HepG2 (cell line): ENCODE measurements at regions not wholly inside any gene's neighbourhood (a gene's known extent, or its start where the extent isn't known, plus 50 kb on each side); places are given as distances from the start of the nearest gene placed in this dataset.

Experiments
- ATAC-seq: fragments of 200-7000 bp; cut with Tn5 transposase; 3 replicates; pipeline ENCODE4 v1.9.1; 2020; ENCODE audit warnings: mild to moderate bottlenecking, moderate library complexity
- BruUV-seq: library from RNA; stranded (reverse); fragments of 400-500 nt; replicated peaks from 2 replicates; lab custom pipeline; 2021; lab: Mats Ljungman, UMichigan
- CTCF ChIA-PET: fragments of 300-600 bp; formaldehyde crosslinking; extraction: SDS; loops from one replicate; lab custom pipeline; 2021; ENCODE audit warnings: low total read pairs, inconsistent platforms, low intra/inter-chr PET ratio; lab: Yijun Ruan, JAX
- POLR2A ChIA-PET: fragments of 350-600 bp; sonication (Branson Sonifier 250); formaldehyde crosslinking; loops from one replicate; lab custom pipeline; 2020; ENCODE audit warnings: antibody characterized with exemption, inconsistent platforms; lab: Yijun Ruan, JAX
- DNase-seq: peaks from one replicate; pipeline ENCODE4 v3.0.0-alpha.2; 2015; ENCODE audit warnings: low spot score
- FAIRE-seq: peaks from 3 replicates; lab custom pipeline; 2011; peaks lifted over from hg19 to GRCh38; lab: Jason Lieb, UNC
- H2AFZ ChIP-seq: one replicate; pipeline ENCODE4 v1.6.1; 2011; ENCODE audit warnings: low read length, inconsistent platforms
- H3K27ac ChIP-seq: fragments of 300-600 bp; 3 replicates; pipeline ENCODE4 v1.8.0; 2011; ENCODE audit warnings: mixed run types, mild to moderate bottlenecking, mixed read lengths, low read length, inconsistent platforms; ENCODE audit not compliant: insufficient read depth; ENCODE audit errors: extremely low read length
- H3K27me3 ChIP-seq, 2 experiments: fragments of 200-600 bp in 1 of 2; 2 replicates in 1 of 2; 3 replicates in 1 of 2; pipeline versions ENCODE4 v1.6.0 to v1.8.0; 2011; ENCODE audit warnings: low read length in 2 of 2, mild to moderate bottlenecking in 2 of 2, moderate library complexity in 2 of 2, inconsistent platforms in 1 of 2; ENCODE audit not compliant: insufficient read depth in 2 of 2, control insufficient read depth in 1 of 2
- H3K36me3 ChIP-seq, 2 experiments: fragments of 200-600 bp in 1 of 2; replicated peaks in 1 of 2; 2 replicates in 1 of 2; 3 replicates in 1 of 2; pipeline versions ENCODE4 v1.5.1 to v1.8.0; 2011; ENCODE audit warnings: low read length in 2 of 2, inconsistent platforms in 1 of 2; ENCODE audit not compliant: insufficient read depth in 2 of 2, control insufficient read depth in 1 of 2
- H3K4me1 ChIP-seq: 2 replicates; pipeline ENCODE4 v1.5.1; 2012; ENCODE audit warnings: low read length, inconsistent platforms; ENCODE audit not compliant: insufficient read depth
- H3K4me2 ChIP-seq: 2 replicates; pipeline ENCODE4 v1.6.0; 2011; ENCODE audit warnings: low read depth, low read length, inconsistent platforms
- H3K4me3 ChIP-seq, 3 experiments: fragments of 200-600 bp in 1 of 3; sonication (generic), shearing (Covaris generic) in 1 of 3; replicated peaks in 1 of 3; 2 replicates each; pipeline ENCODE4 v1.5.1; 2011 to 2016; ENCODE audit warnings: low read length in 3 of 3, inconsistent platforms in 2 of 3, low read depth in 2 of 3, mild to moderate bottlenecking in 2 of 3, control low read depth in 1 of 3, mixed read lengths in 1 of 3; ENCODE audit not compliant: insufficient read depth in 1 of 3
- H3K79me2 ChIP-seq: one replicate; pipeline ENCODE4 v1.6.1; 2011; ENCODE audit warnings: low read length, inconsistent platforms; ENCODE audit not compliant: insufficient read depth
- H3K9ac ChIP-seq: 2 replicates; pipeline ENCODE4 v1.6.0; 2011; ENCODE audit warnings: mild to moderate bottlenecking, low read depth, low read length, inconsistent platforms; ENCODE audit not compliant: insufficient read depth
- H3K9me3 ChIP-seq: 2 replicates; pipeline ENCODE4 v1.5.1; 2012; ENCODE audit warnings: mild to moderate bottlenecking, low read length
- H4K20me1 ChIP-seq: 2 replicates; pipeline ENCODE4 v1.6.0; 2011; ENCODE audit warnings: inconsistent platforms, mild to moderate bottlenecking, low read length, moderate library complexity; ENCODE audit not compliant: insufficient read depth
- ASH2L ChIP-seq: fragments of 300-600, 200-600 bp; sonication (generic); IDR thresholded peaks from 2 replicates; pipeline ENCODE4 v1.7.0; 2017; ENCODE audit warnings: low read depth, mild to moderate bottlenecking, moderate library complexity, mixed read lengths, low read length; ENCODE audit not compliant: insufficient read length
- BCLAF1 ChIP-seq: fragments of 450-650 bp; IDR thresholded peaks from 2 replicates; pipeline ENCODE4 v1.6.1; 2017; ENCODE audit warnings: mild to moderate bottlenecking
- CENPBD1 ChIP-seq: sonication (generic); formaldehyde crosslinking; IDR thresholded peaks from 2 replicates; pipeline ENCODE4 v1.8.0; 2022; ENCODE audit warnings: missing genetic modification reagents, low read depth, mild to moderate bottlenecking, borderline replicate concordance
- HHEX ChIP-seq: IDR thresholded peaks from 2 replicates; pipeline ENCODE4 v1.6.1; 2016; ENCODE audit warnings: control low read depth
- NR1H2 ChIP-seq: sonication (generic); formaldehyde crosslinking; IDR thresholded peaks from 2 replicates; pipeline ENCODE4 v1.8.1; 2022; ENCODE audit warnings: low read depth, missing genetic modification reagents, borderline replicate concordance
- PBX2 ChIP-seq: IDR thresholded peaks from 2 replicates; pipeline ENCODE4 v1.6.1; 2016; ENCODE audit warnings: control low read depth
- RBFOX2 ChIP-seq: fragments of 200-400 bp; formaldehyde crosslinking; IDR thresholded peaks from 2 replicates; pipeline ENCODE4 v1.6.1; 2017; ENCODE audit warnings: low read depth, mild to moderate bottlenecking, low read length
- TEAD3 ChIP-seq: optimal IDR thresholded peaks from 2 replicates; pipeline ENCODE3; 2016; ENCODE audit warnings: borderline replicate concordance
- TOE1 ChIP-seq: sonication (generic); formaldehyde crosslinking; IDR thresholded peaks from 2 replicates; pipeline ENCODE4 v1.4.0; 2020; ENCODE audit warnings: mild to moderate bottlenecking, missing genetic modification reagents
- ZBTB7B ChIP-seq: sonication (generic); formaldehyde crosslinking; IDR thresholded peaks from 2 replicates; pipeline ENCODE4 v1.4.0; 2020; ENCODE audit warnings: missing genetic modification reagents
- ZFP36L1 ChIP-seq: sonication (generic); formaldehyde crosslinking; IDR thresholded peaks from 2 replicates; pipeline ENCODE4 v1.8.0; 2022; ENCODE audit warnings: mild to moderate bottlenecking, missing genetic modification reagents, moderate library complexity
- ZNF562 ChIP-seq: sonication (generic); formaldehyde crosslinking; IDR thresholded peaks from 2 replicates; pipeline ENCODE4 v1.8.0; 2022; ENCODE audit warnings: missing genetic modification reagents, borderline replicate concordance
- ZNF607 ChIP-seq: sonication (generic); formaldehyde crosslinking; IDR thresholded peaks from 2 replicates; pipeline ENCODE4 v1.5.1; 2020; ENCODE audit warnings: missing genetic modification reagents, mild to moderate bottlenecking, borderline replicate concordance
- ZNF891 ChIP-seq: sonication (generic); formaldehyde crosslinking; IDR thresholded peaks from 2 replicates; pipeline ENCODE4 v1.5.0; 2020; ENCODE audit warnings: mild to moderate bottlenecking, missing genetic modification reagents
- ZSCAN12 ChIP-seq: sonication (generic); formaldehyde crosslinking; IDR thresholded peaks from 2 replicates; pipeline ENCODE4 v1.9.0; 2021; ENCODE audit warnings: mild to moderate bottlenecking, missing genetic modification reagents
- WGBS: methylation state at CpG from one replicate; pipeline ENCODE4 v1.1.6; 2017; ENCODE audit warnings: low lambda C conversion rate; 5-methylcytosine and 5-hydroxymethylcytosine counted together
- in situ Hi-C: cut with HindIII; loops from 2 replicates; pipeline ENCODE4 v1.10.0; 2017; ENCODE audit warnings: low pct_unique_long_range_greater_than_20kb; ENCODE audit not compliant: extremely low pct_ligation_motif_present
- intact Hi-C: fragments of 100-400 bp; cut with micrococcal nuclease; formaldehyde crosslinking; loops from one replicate; pipeline ENCODE4 v1.10.0; 2022; ENCODE audit not compliant: unreplicated experiment

GRCh38 chr5:111926026-111926425, 169.0 kb upstream of the NREP start:
- H3K9me3 ChIP-seq, result no peaks in the 10 kb centered on the region
- intact Hi-C loops (no loop called here), in situ Hi-C loops (no loop called here)
- no peak for TF ChIP-seq HHEX (CRISPR knock-in tag)
- TF ChIP-seq ZNF607 (CRISPR knock-in tag), result no peak
- TF ChIP-seq ZNF562 (CRISPR knock-in tag), result no peak
- TF ChIP-seq TEAD3 (CRISPR knock-in tag), result no peak
- TF ChIP-seq NR1H2 (CRISPR knock-in tag), result no peak
- TF ChIP-seq ZSCAN12 (CRISPR knock-in tag), result no peak
- TF ChIP-seq PBX2, result no peak
- no peak for TF ChIP-seq BCLAF1
- TF ChIP-seq ASH2L, result no peak
- TF ChIP-seq ZFP36L1 (CRISPR knock-in tag), result no peak
- TF ChIP-seq ZNF891 (CRISPR knock-in tag), result no peak
- no peak for TF ChIP-seq CENPBD1 (CRISPR knock-in tag)
- no peak for TF ChIP-seq TOE1 (CRISPR knock-in tag)
- TF ChIP-seq RBFOX2, result no peak
- no peak for TF ChIP-seq ZBTB7B (CRISPR knock-in tag)
- H2AFZ ChIP-seq, result no peak overlapping the region
- no peaks in the 10 kb centered on the region for H4K20me1 ChIP-seq
- H3K4me3 ChIP-seq, result no peak overlapping the region
- no peaks in the 10 kb centered on the region for H3K36me3 ChIP-seq
- POLR2A ChIA-PET, result no interaction called here
- no peak overlapping the region for H3K4me2 ChIP-seq
- CTCF ChIA-PET, result no interaction called here
- no peak for FAIRE-seq
- no peak for ATAC-seq
- DNase-seq, result no peak
- H3K4me1 ChIP-seq, result no peaks in the 10 kb centered on the region
- no peak overlapping the region for H3K27ac ChIP-seq
- 2% methylated on average over 3 of the region's 3 CpGs for WGBS
- no peaks in the 10 kb centered on the region; a peak in 1 of 5 replicates for H3K27me3 ChIP-seq
- H3K9ac ChIP-seq, result no peak overlapping the region
- no TSS peak for BruUV-seq
- H3K79me2 ChIP-seq, result no peaks in the 10 kb centered on the region
